Tibial nerve (tissue), 4 donors: ENCODE measurements at regions not wholly inside any gene's neighbourhood (a gene's known extent, or its start where the extent isn't known, plus 50 kb on each side); places are given as distances from the start of the nearest gene placed in this dataset.

Source experiments
- DNase-seq, 2 donors: peaks; one replicate each; pipeline ENCODE4 v3.0.0-alpha.2; 2019; ENCODE audit warnings: low spot score in 2 of 2
- H3K27ac ChIP-seq, 4 donors: fragments of 200-600 bp; sonication (generic) in 3 of 4; one replicate each; pipeline ENCODE4 v1.5.1; 2017 to 2019; ENCODE audit warnings: mild to moderate bottlenecking in 1 of 4
- H3K27me3 ChIP-seq, 2 donors: fragments of 200-600 bp; sonication (generic) in 1 of 2; one replicate each; pipeline versions ENCODE4 v1.5.1 to v1.6.0; 2017 to 2019
- H3K36me3 ChIP-seq, 3 donors: fragments of 200-600 bp; sonication (generic); one replicate each; pipeline ENCODE4 v1.5.1; 2018 to 2019
- H3K4me1 ChIP-seq, 4 donors: fragments of 200-600 bp; sonication (generic) in 3 of 4; one replicate each; pipeline ENCODE4 v1.5.1; 2017 to 2019
- H3K4me3 ChIP-seq, 4 donors: fragments of 200-600 bp; sonication (generic) in 3 of 4; one replicate each; pipeline ENCODE4 v1.5.1; 2017 to 2019; ENCODE audit warnings: mild to moderate bottlenecking in 1 of 4, moderate library complexity in 1 of 4
- H3K9me3 ChIP-seq, 4 donors: fragments of 200-600 bp; sonication (generic) in 3 of 4; one replicate each; pipeline ENCODE4 v1.5.1; 2017 to 2019
- EP300 ChIP-seq, 2 donors: sonication (generic); formaldehyde crosslinking; IDR thresholded peaks; one replicate each; pipeline ENCODE4 v1.6.1; 2017; ENCODE audit warnings: antibody characterized with exemption in 2 of 2, mild to moderate bottlenecking in 1 of 2
- POLR2A ChIP-seq, 2 donors: fragments of 450-650 bp; IDR thresholded peaks; one replicate each; pipeline ENCODE4 v1.6.1; 2017; ENCODE audit warnings: antibody characterized with exemption in 2 of 2, mild to moderate bottlenecking in 2 of 2, moderate library complexity in 2 of 2
- WGBS, 2 donors: methylation state at CpG; one replicate each; pipeline ENCODE4 v1.1.5; 2018; 5-methylcytosine and 5-hydroxymethylcytosine counted together
- TF ChIP-seq, protein P1 (sequence below), 5 experiments: fragments of 200-600 bp in 3 of 5; fragments of 450-650 bp in 2 of 5; sonication (generic) in 3 of 5; IDR thresholded peaks; one replicate each; pipeline ENCODE4 v1.5.1; 2016 to 2019; ENCODE audit warnings: antibody characterized with exemption in 5 of 5, mild to moderate bottlenecking in 3 of 5, moderate library complexity in 2 of 5

DNA sequence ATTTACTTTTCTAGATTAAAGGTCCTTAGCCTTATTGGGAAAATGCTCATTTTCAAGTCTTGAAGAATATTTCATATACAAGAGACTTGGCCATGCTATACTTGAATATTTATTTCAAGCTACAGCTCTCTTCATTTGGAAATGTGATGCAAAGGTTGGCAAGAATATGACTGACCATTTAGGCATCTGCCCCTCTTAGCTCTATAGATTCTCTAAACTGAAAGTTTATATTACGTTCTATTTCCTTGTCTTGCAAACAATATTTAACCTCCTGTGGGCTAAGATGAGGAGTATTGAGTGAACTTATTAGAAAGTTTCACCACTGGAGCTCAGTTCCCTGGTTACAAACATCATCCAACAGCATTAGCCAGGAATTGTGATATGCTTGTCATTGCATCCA lies 593.1 kb downstream of the MAT2B start:
- TF ChIP-seq, protein P1, sequence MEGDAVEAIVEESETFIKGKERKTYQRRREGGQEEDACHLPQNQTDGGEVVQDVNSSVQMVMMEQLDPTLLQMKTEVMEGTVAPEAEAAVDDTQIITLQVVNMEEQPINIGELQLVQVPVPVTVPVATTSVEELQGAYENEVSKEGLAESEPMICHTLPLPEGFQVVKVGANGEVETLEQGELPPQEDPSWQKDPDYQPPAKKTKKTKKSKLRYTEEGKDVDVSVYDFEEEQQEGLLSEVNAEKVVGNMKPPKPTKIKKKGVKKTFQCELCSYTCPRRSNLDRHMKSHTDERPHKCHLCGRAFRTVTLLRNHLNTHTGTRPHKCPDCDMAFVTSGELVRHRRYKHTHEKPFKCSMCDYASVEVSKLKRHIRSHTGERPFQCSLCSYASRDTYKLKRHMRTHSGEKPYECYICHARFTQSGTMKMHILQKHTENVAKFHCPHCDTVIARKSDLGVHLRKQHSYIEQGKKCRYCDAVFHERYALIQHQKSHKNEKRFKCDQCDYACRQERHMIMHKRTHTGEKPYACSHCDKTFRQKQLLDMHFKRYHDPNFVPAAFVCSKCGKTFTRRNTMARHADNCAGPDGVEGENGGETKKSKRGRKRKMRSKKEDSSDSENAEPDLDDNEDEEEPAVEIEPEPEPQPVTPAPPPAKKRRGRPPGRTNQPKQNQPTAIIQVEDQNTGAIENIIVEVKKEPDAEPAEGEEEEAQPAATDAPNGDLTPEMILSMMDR (IDR thresholded peaks at IDR 0.05): no peak
- TF ChIP-seq EP300 (IDR thresholded peaks at IDR 0.05): no peak
- no peak for TF ChIP-seq POLR2A (IDR thresholded peaks at IDR 0.05)
- H3K4me3 ChIP-seq: no peak overlapping the region
- H3K36me3 ChIP-seq: no peaks in the 10 kb centered on the region
- no peaks in the 10 kb centered on the region for H3K27me3 ChIP-seq
- WGBS, 2 donors: 58 to 68% methylated on average over 1 of the region's 1 CpG
- no peak overlapping the region for H3K27ac ChIP-seq
- DNase-seq: no peak
- no peaks in the 10 kb centered on the region for H3K9me3 ChIP-seq
- H3K4me1 ChIP-seq: no peaks in the 10 kb centered on the region

DNA sequence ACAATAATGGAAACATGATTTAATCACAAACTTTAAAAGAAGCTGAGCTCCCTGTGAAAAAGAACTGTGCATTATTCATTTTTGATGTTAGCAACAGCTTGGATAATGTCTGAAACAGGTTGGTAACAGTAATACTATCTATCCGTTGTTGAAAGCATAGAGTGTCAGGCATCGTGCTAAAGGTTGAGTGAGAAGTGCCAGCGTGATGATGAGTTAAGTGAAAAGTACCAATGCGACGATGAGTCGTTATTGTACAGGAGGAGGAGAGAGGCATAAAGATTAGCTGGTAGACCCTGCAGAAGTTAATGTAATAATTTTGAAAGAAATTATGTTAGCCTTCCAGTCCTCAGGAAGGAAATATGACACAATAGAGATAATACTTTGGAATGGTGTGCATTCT lies 593.6 kb downstream of the MAT2B start:
- DNase-seq: no peak
- TF ChIP-seq EP300 (IDR thresholded peaks at IDR 0.05) (no peak), POLR2A (IDR thresholded peaks at IDR 0.05) (no peak)
- TF ChIP-seq, protein P1 (IDR thresholded peaks at IDR 0.05): no peak
- H3K27me3 ChIP-seq: no peaks in the 10 kb centered on the region
- H3K4me1 ChIP-seq: no peaks in the 10 kb centered on the region
- H3K36me3 ChIP-seq: no peaks in the 10 kb centered on the region
- H3K9me3 ChIP-seq: no peaks in the 10 kb centered on the region
- H3K4me3 ChIP-seq: no peak overlapping the region
- no peak overlapping the region for H3K27ac ChIP-seq
- WGBS, 2 donors: 77 to 80% methylated on average over 6 of the region's 6 CpGs

DNA sequence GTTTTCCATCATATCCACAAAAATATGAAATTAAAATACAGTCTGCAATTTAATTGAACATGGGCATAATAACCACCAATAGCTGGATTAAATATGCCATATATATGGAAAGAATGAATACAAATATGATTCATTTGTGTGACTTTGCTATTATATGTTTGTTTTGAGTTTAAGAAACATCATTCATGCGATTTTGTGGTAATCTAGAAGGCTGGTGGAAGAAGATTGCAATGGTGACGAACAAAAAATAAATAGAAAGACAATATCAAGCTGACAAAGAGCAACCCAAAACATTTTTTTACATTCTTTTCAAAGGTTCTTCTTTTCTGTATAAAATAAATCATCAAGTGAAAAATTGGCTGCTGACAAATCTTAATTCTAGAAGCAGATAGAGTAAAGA lies 610.0 kb downstream of the MAT2B start:
- WGBS, 2 donors: 74 to 79% methylated on average over 2 of the region's 2 CpGs
- TF ChIP-seq, protein P1 (IDR thresholded peaks at IDR 0.05): no peak
- TF ChIP-seq POLR2A (IDR thresholded peaks at IDR 0.05) (no peak), EP300 (IDR thresholded peaks at IDR 0.05) (no peak)
- no peaks in the 10 kb centered on the region for H3K4me1 ChIP-seq

DNA sequence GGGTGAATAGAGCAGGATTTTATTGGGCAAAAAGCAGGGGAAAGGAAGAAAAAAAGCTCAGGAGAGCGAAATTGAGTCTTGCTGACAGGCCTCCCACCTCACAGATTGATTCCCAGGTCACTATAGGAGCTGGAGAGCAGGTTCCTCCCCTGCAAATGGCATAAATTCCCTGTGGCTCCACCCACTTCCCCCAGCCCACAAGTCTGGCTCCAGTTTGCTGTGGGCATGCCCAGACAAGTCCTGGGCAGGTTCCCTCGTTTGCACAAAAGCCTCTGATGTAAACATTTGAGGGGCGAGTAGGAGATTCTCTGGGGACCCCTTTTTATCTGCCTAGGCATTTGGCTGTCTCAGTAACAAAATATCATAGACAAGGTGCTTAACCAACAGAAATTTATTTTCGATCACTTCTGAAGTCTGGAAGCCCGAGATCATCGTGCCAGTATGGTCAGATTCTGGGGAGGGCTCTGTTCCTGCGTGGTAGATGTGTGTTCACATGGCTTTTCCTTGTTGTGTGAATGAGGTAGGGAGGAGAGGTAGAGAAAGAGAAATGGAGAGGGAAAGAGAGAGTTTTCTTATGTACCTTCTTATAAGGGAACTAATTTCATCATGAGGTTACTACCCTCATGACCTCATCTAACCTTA lies 614.5 kb downstream of the MAT2B start:
- H3K27ac ChIP-seq: no peak overlapping the region

More for the DNA sequence above, 610.0 kb downstream of the MAT2B start:
- H3K27me3 ChIP-seq: no peaks in the 10 kb centered on the region
- no peak overlapping the region for H3K4me3 ChIP-seq
- no peak overlapping the region for H3K27ac ChIP-seq
- no peak for DNase-seq
- H3K36me3 ChIP-seq: no peaks in the 10 kb centered on the region
- peaks cover 0 to 7% (median 0%) of the 10 kb centered on the region in 4 donors for H3K9me3 ChIP-seq

DNA sequence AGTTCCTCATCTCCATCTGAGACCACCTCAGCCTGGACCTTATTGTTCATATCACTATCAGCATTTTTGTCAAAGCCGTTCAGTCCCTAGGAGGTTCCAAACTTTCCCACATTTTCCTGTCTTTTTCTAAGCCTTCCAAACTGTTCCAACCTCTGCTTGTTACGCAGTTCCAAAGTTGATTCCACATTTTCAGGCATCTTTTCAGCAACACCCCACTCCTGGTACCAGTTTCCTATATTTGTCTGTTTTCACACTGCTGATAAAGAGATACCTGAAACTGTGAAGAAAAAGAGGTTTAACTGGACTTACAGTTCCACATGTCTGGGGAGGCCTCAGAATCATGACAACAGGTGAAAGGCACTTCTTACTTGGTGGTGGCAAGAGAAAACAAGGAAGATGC lies 622.1 kb downstream of the MAT2B start:
- no peak for TF ChIP-seq POLR2A (IDR thresholded peaks at IDR 0.05)
- TF ChIP-seq, protein P1 (IDR thresholded peaks at IDR 0.05): no peak
- no peak for TF ChIP-seq EP300 (IDR thresholded peaks at IDR 0.05)
- H3K27me3 ChIP-seq: no peaks in the 10 kb centered on the region
- H3K4me3 ChIP-seq: no peak overlapping the region
- no peaks in the 10 kb centered on the region for H3K4me1 ChIP-seq
- peaks cover 0 to 32% (median 0%) of the 10 kb centered on the region in 4 donors for H3K9me3 ChIP-seq
- DNase-seq: no peak
- WGBS, 2 donors: 79 to 91% methylated on average over 2 of the region's 2 CpGs
- H3K36me3 ChIP-seq: no peaks in the 10 kb centered on the region
- H3K27ac ChIP-seq: no peak overlapping the region

More for the DNA sequence above, 614.5 kb downstream of the MAT2B start:
- no peaks in the 10 kb centered on the region for H3K27me3 ChIP-seq
- 68 to 69% methylated on average over 7 of the region's 7 CpGs for WGBS, 2 donors
- no peaks in the 10 kb centered on the region for H3K4me1 ChIP-seq
- DNase-seq: no peak
- H3K4me3 ChIP-seq: no peak overlapping the region
- TF ChIP-seq, protein P1 (IDR thresholded peaks at IDR 0.05): no peak
- TF ChIP-seq POLR2A (IDR thresholded peaks at IDR 0.05) (no peak), EP300 (IDR thresholded peaks at IDR 0.05) (no peak)
- peaks cover 0 to 7% (median 0%) of the 10 kb centered on the region in 4 donors for H3K9me3 ChIP-seq
- H3K36me3 ChIP-seq: no peaks in the 10 kb centered on the region
